Endothelial cell of umbilical vein (primary cell): ENCODE measurements at regions not wholly inside any gene's neighbourhood (a gene's known extent, or its start where the extent isn't known, plus 50 kb on each side); places are given as distances from the start of the nearest gene placed in this dataset.

ENCODE experiments used
- BruUV-seq: library from RNA; stranded (reverse); fragments of 400-500 nt; replicated peaks from 2 replicates; lab custom pipeline; 2021; lab: Mats Ljungman, UMichigan
- CTCF ChIA-PET: fragments of 300-600, 350-600 bp; sonication (Branson Sonifier 250); formaldehyde crosslinking; loops from one replicate; lab custom pipeline; 2021; ENCODE audit warnings: antibody characterized with exemption, inconsistent platforms; lab: Charles Lee
- POLR2A ChIA-PET: fragments of 300-600, 350-600 bp; sonication (Branson Sonifier 250); formaldehyde crosslinking; loops from one replicate; lab custom pipeline; 2021; ENCODE audit warnings: antibody characterized with exemption, inconsistent platforms; lab: Charles Lee
- DNase-seq: peaks from one replicate; pipeline ENCODE4 v3.0.0-alpha.2; 2011; ENCODE audit warnings: low read depth, low spot score
- FAIRE-seq: peaks from 2 replicates; lab custom pipeline; 2011; peaks lifted over from hg19 to GRCh38; lab: Jason Lieb, UNC
- H2AFZ ChIP-seq: 2 replicates; pipeline ENCODE4 v1.6.0; 2012; ENCODE audit warnings: low read depth, low read length, control low read depth, inconsistent platforms
- H3K27ac ChIP-seq: 2 replicates; pipeline ENCODE4 v1.5.1; 2011; ENCODE audit warnings: low read depth, mild to moderate bottlenecking, control low read depth, low read length, moderate library complexity; ENCODE audit not compliant: insufficient read depth
- H3K27me3 ChIP-seq, 2 experiments: 2 replicates each; pipeline versions ENCODE4 v1.6.0 to v1.6.1; 2011; ENCODE audit warnings: low read length in 2 of 2, mixed read lengths in 1 of 2; ENCODE audit not compliant: control insufficient read depth in 2 of 2, insufficient read depth in 2 of 2
- H3K36me3 ChIP-seq, 2 experiments: 2 replicates in 1 of 2; 3 replicates in 1 of 2; pipeline ENCODE4 v1.5.1; 2011; ENCODE audit warnings: low read length in 2 of 2, mild to moderate bottlenecking in 1 of 2, moderate library complexity in 1 of 2; ENCODE audit not compliant: control insufficient read depth in 2 of 2, insufficient read depth in 2 of 2; ENCODE audit errors: extremely low read depth in 1 of 2
- H3K4me1 ChIP-seq: 3 replicates; pipeline ENCODE4 v1.5.1; 2011; ENCODE audit warnings: mild to moderate bottlenecking, low read length; ENCODE audit not compliant: control insufficient read depth, insufficient read depth; ENCODE audit errors: extremely low read depth
- H3K4me2 ChIP-seq: 2 replicates; pipeline ENCODE4 v1.6.1; 2011; ENCODE audit warnings: low read length, control low read depth, mixed read lengths; ENCODE audit not compliant: insufficient read depth
- H3K4me3 ChIP-seq, 3 experiments: fragments of 200-600 bp in 1 of 3; sonication (generic), shearing (Covaris generic) in 1 of 3; replicated peaks in 1 of 3; 2 replicates each; pipeline ENCODE4 v1.5.1; 2011 to 2016; ENCODE audit warnings: control low read depth in 3 of 3, low read length in 3 of 3, mild to moderate bottlenecking in 2 of 3, inconsistent platforms in 1 of 3, low read depth in 1 of 3, moderate library complexity in 1 of 3; ENCODE audit not compliant: insufficient read depth in 1 of 3
- H3K79me2 ChIP-seq: 2 replicates; pipeline ENCODE4 v1.6.0; 2012; ENCODE audit warnings: low read length, inconsistent platforms; ENCODE audit not compliant: control insufficient read depth, insufficient read depth
- H3K9ac ChIP-seq: replicated peaks from 2 replicates; pipeline ENCODE3; 2011; ENCODE audit warnings: low read length, control low read depth; ENCODE audit not compliant: insufficient read depth; ENCODE audit errors: extremely low read depth
- H3K9me1 ChIP-seq: replicated peaks from 3 replicates; pipeline ENCODE4 v1.6.0; 2011; ENCODE audit warnings: mild to moderate bottlenecking, low read length; ENCODE audit not compliant: control insufficient read depth, insufficient read depth; ENCODE audit errors: extremely low read depth
- H3K9me3 ChIP-seq: replicated peaks from 2 replicates; pipeline ENCODE4 v1.5.1; 2012; ENCODE audit warnings: low read length, inconsistent platforms; ENCODE audit not compliant: control insufficient read depth, insufficient read depth
- H4K20me1 ChIP-seq: replicated peaks from 2 replicates; pipeline ENCODE3; 2011; ENCODE audit warnings: mild to moderate bottlenecking, low read length; ENCODE audit not compliant: control insufficient read depth, insufficient read depth; ENCODE audit errors: extremely low read depth
- CTCF ChIP-seq, 2 donors: IDR thresholded peaks; 1 replicate in 1 of 2; 2 replicates in 1 of 2; pipeline ENCODE4 v1.5.1; 2011; ENCODE audit warnings: low read length in 2 of 2, mild to moderate bottlenecking in 2 of 2, moderate library complexity in 2 of 2, control low read depth in 1 of 2, inconsistent platforms in 1 of 2, low read depth in 1 of 2; ENCODE audit not compliant: insufficient read depth in 1 of 2; ENCODE audit errors: extremely low read depth in 1 of 2
- EZH2 ChIP-seq: IDR thresholded peaks from 2 replicates; pipeline ENCODE4 v1.6.1; 2012; ENCODE audit warnings: borderline replicate concordance, low read depth, mild to moderate bottlenecking, moderate library complexity, low read length, inconsistent platforms; ENCODE audit not compliant: severe bottlenecking
- FOS ChIP-seq: IDR thresholded peaks from 2 replicates; pipeline ENCODE4 v1.6.1; 2011; ENCODE audit warnings: mild to moderate bottlenecking, low read length, moderate library complexity, borderline replicate concordance; ENCODE audit not compliant: insufficient read depth
- JUN ChIP-seq: IDR thresholded peaks from 2 replicates; pipeline ENCODE4 v1.6.1; 2011; ENCODE audit warnings: borderline replicate concordance, low read depth; ENCODE audit not compliant: insufficient read length, insufficient read depth
- MAX ChIP-seq: IDR thresholded peaks from 2 replicates; pipeline ENCODE4 v1.6.1; 2011; ENCODE audit not compliant: insufficient read depth, insufficient read length
- MYC ChIP-seq: IDR thresholded peaks from one replicate; pipeline ENCODE4 v1.6.1; 2011; ENCODE audit warnings: mild to moderate bottlenecking, low read depth, low read length
- POLR2A ChIP-seq: IDR thresholded peaks from 2 replicates; pipeline ENCODE4 v1.6.1; 2012; ENCODE audit warnings: low read depth, mild to moderate bottlenecking, control low read depth, low read length
- dilution Hi-C: fragments of 300-500 bp; cut with MboI; formaldehyde crosslinking; loops from one replicate; pipeline ENCODE4 v1.15.0; 2019; ENCODE audit warnings: low sequenced_read_pairs; ENCODE audit not compliant: extremely low pct_ligation_motif_present
- intact Hi-C: fragments of 100-400 bp; cut with micrococcal nuclease; formaldehyde crosslinking; loops from one replicate; pipeline ENCODE4 v1.10.0; 2022

GRCh38 chr12:113581342-113581741 is 109.7 kb upstream of the LHX5 start:
- H3K9me3 ChIP-seq, result no peaks in the 10 kb centered on the region
- no TSS peak for BruUV-seq
- no peaks in the 10 kb centered on the region for H3K36me3 ChIP-seq
- no peaks in the 10 kb centered on the region for H3K9me1 ChIP-seq
- intact Hi-C loops (no loop called here), dilution Hi-C loops (no loop called here)
- POLR2A ChIA-PET, result interaction anchor here (0.7 kb wide), 1 partner anchor 9 kb away, joined by 3 read pairs; no protein-coding TSS in a partner anchor
- no peaks in the 10 kb centered on the region for H3K27me3 ChIP-seq
- FAIRE-seq (no peak), DNase-seq (no peak)
- H3K79me2 ChIP-seq, result no peaks in the 10 kb centered on the region
- H4K20me1 ChIP-seq, result no peaks in the 10 kb centered on the region
- no peak overlapping the region for H2AFZ ChIP-seq
- no peak for TF ChIP-seq MYC
- TF ChIP-seq EZH2, result no peak
- no peak for TF ChIP-seq POLR2A
- TF ChIP-seq JUN, result no peak
- TF ChIP-seq FOS, result no peak
- TF ChIP-seq MAX, result no peak
- no peak for TF ChIP-seq CTCF (IDR thresholded peaks at IDR 0.05; ENCODE audit: extremely low read depth in 1 of 2, insufficient read depth in 1 of 2, low read depth in 1 of 2, low read length in 2 of 2)
- H3K27ac ChIP-seq, result no peak overlapping the region
- CTCF ChIA-PET, result no interaction called here
- H3K4me2 ChIP-seq, result no peak overlapping the region
- no peak overlapping the region for H3K9ac ChIP-seq
- no peaks in the 10 kb centered on the region for H3K4me1 ChIP-seq
- no peak overlapping the region for H3K4me3 ChIP-seq
